K562 (cell line): ENCODE measurements at regions not wholly inside any gene's neighbourhood (a gene's known extent, or its start where the extent isn't known, plus 50 kb on each side); places are given as distances from the start of the nearest gene placed in this dataset.

Experiments used
- ATAC-seq: fragments of 200-7000 bp; cut with Tn5 transposase; 3 replicates; pipeline ENCODE4 v1.9.1; 2020; ENCODE audit warnings: moderate library complexity
- BruUV-seq: library from RNA; stranded (reverse); fragments of 400-500 nt; replicated peaks from 2 replicates; lab custom pipeline; 2021; lab: Mats Ljungman, UMichigan
- CTCF ChIA-PET: fragments of 300-600 bp; formaldehyde crosslinking; extraction: SDS; loops from one replicate; lab custom pipeline; 2021; ENCODE audit warnings: low intra/inter-chr PET ratio; lab: Yijun Ruan, JAX
- POLR2A ChIA-PET: fragments of 300-600, 350-650 bp; sonication (Branson Sonifier 250); formaldehyde crosslinking; extraction: SDS; loops from one replicate; lab custom pipeline; 2021; ENCODE audit warnings: antibody characterized with exemption, inconsistent platforms; lab: Yijun Ruan, JAX
- DNase-seq, 4 experiments: peaks; one replicate each; pipeline versions ENCODE4 v3.0.0 to v3.0.0-alpha.2; 2011 to 2018; ENCODE audit warnings: low spot score in 3 of 4, mixed read lengths in 3 of 4; ENCODE audit errors: extremely low read depth in 1 of 4
- FAIRE-seq: peaks from 2 replicates; lab custom pipeline; 2011; peaks lifted over from hg19 to GRCh38; lab: Jason Lieb, UNC
- H2AFZ ChIP-seq: 2 replicates; pipeline ENCODE4 v1.6.0; 2011; ENCODE audit warnings: low read depth, low read length, control low read depth, inconsistent platforms
- H3K27ac ChIP-seq: fragments of 200-600 bp; 3 replicates; pipeline ENCODE4 v1.8.0; 2011; ENCODE audit warnings: low read depth, mild to moderate bottlenecking, control low read depth, inconsistent platforms, low read length, moderate library complexity, mixed read lengths; ENCODE audit errors: extremely low read depth
- H3K27me3 ChIP-seq, 2 experiments: fragments of 300-600 bp in 1 of 2; 2 replicates in 1 of 2; 3 replicates in 1 of 2; pipeline versions ENCODE4 v1.6.0 to v1.8.0; 2011; ENCODE audit warnings: inconsistent platforms in 2 of 2, low read length in 2 of 2, mild to moderate bottlenecking in 1 of 2, mixed read lengths in 1 of 2, moderate library complexity in 1 of 2; ENCODE audit not compliant: control insufficient read depth in 2 of 2, insufficient read depth in 2 of 2
- H3K36me3 ChIP-seq: fragments of 300-600 bp; 3 replicates; pipeline ENCODE4 v1.8.0; 2011; ENCODE audit warnings: mild to moderate bottlenecking, low read length, inconsistent platforms; ENCODE audit not compliant: control insufficient read depth, insufficient read depth
- H3K4me1 ChIP-seq, 2 experiments: fragments of 200-600 bp in 1 of 2; replicated peaks in 1 of 2; 2 replicates in 1 of 2; 3 replicates in 1 of 2; pipeline versions ENCODE4 v1.5.1 to v1.8.0; 2011; ENCODE audit warnings: inconsistent platforms in 2 of 2, low read length in 2 of 2, mild to moderate bottlenecking in 1 of 2, mixed read lengths in 1 of 2, moderate library complexity in 1 of 2; ENCODE audit not compliant: control insufficient read depth in 2 of 2, insufficient read depth in 2 of 2
- H3K4me2 ChIP-seq: 2 replicates; pipeline ENCODE4 v1.6.1; 2011; ENCODE audit warnings: low read length, control low read depth, inconsistent platforms, mixed read lengths; ENCODE audit not compliant: insufficient read depth
- H3K4me3 ChIP-seq: fragments of 200-600 bp; sonication (generic), shearing (Covaris generic); 2 replicates; pipeline ENCODE4 v1.5.1; 2016; ENCODE audit warnings: control low read depth, inconsistent platforms
- H3K79me2 ChIP-seq: fragments of 200-600 bp; 3 replicates; pipeline ENCODE4 v1.8.0; 2011; ENCODE audit warnings: low read length, inconsistent platforms; ENCODE audit not compliant: control insufficient read depth, insufficient read depth
- H3K9ac ChIP-seq, 2 experiments: 2 replicates each; pipeline versions ENCODE4 v1.6.0 to v1.6.1; 2011; ENCODE audit warnings: low read depth in 2 of 2, low read length in 2 of 2, control low read depth in 1 of 2, inconsistent platforms in 1 of 2, mild to moderate bottlenecking in 1 of 2, mixed read lengths in 1 of 2; ENCODE audit not compliant: insufficient read depth in 1 of 2
- H3K9me1 ChIP-seq: one replicate; pipeline ENCODE4 v1.6.0; 2011; ENCODE audit warnings: inconsistent platforms, mild to moderate bottlenecking, low read length, moderate library complexity; ENCODE audit not compliant: control insufficient read depth, insufficient read depth
- H3K9me3 ChIP-seq: replicated peaks from 2 replicates; pipeline ENCODE4 v1.5.1; 2011; ENCODE audit warnings: low read depth, low read length, inconsistent platforms; ENCODE audit not compliant: control insufficient read depth, insufficient read depth
- H4K20me1 ChIP-seq: replicated peaks from 2 replicates; pipeline ENCODE4 v1.6.1; 2011; ENCODE audit warnings: low read length, inconsistent platforms, mixed read lengths; ENCODE audit not compliant: control insufficient read depth, insufficient read depth
- CHD7 ChIP-seq: fragments of 200-600 bp; sonication (generic); IDR thresholded peaks from one replicate; pipeline ENCODE4 v1.6.1; 2012; ENCODE audit warnings: mild to moderate bottlenecking, low read depth, low read length, inconsistent platforms
- DIDO1 ChIP-seq: fragments of 450-650 bp; IDR thresholded peaks from 2 replicates; pipeline ENCODE4 v1.6.1; 2016; ENCODE audit warnings: low read depth, missing biosample characterization, missing genetic modification characterization
- ERF ChIP-seq: fragments of 450-650 bp; formaldehyde crosslinking; IDR thresholded peaks from 2 replicates; pipeline ENCODE4 v1.4.0; 2020; ENCODE audit warnings: mild to moderate bottlenecking, mixed read lengths
- HSF4 ChIP-seq: fragments of 250-450 bp; sonication (Bioruptor Pico); IDR thresholded peaks from 2 replicates; pipeline ENCODE4 v2.1.2; 2022; ENCODE audit warnings: mild to moderate bottlenecking, moderate library complexity, borderline replicate concordance
- MEIS2 ChIP-seq: fragments of 450-650 bp; IDR thresholded peaks from 2 replicates; pipeline ENCODE4 v1.6.1; 2014; ENCODE audit warnings: mild to moderate bottlenecking; ENCODE audit not compliant: partially characterized antibody
- MTA2 ChIP-seq: fragments of 450-650 bp; IDR thresholded peaks from 2 replicates; pipeline ENCODE4 v1.6.1; 2016; ENCODE audit warnings: low read depth
- SMARCA5 ChIP-seq: fragments of 450-650 bp; IDR thresholded peaks from 2 replicates; pipeline ENCODE4 v1.6.1; 2016
- TOE1 ChIP-seq, 2 experiments: fragments of 450-650 bp in 1 of 2; sonication (generic) in 1 of 2; formaldehyde crosslinking in 1 of 2; IDR thresholded peaks; 2 replicates each; pipeline versions ENCODE4 v1.7.1 to v1.8.0; 2016 to 2022; ENCODE audit warnings: borderline replicate concordance in 2 of 2, mild to moderate bottlenecking in 2 of 2, antibody characterized with exemption in 1 of 2, inconsistent platforms in 1 of 2, low read depth in 1 of 2, missing genetic modification reagents in 1 of 2, moderate library complexity in 1 of 2
- ZNF586 ChIP-seq: fragments of 450-650 bp; formaldehyde crosslinking; conservative IDR thresholded peaks from 2 replicates; pipeline ENCODE4 v1.4.0; 2020; ENCODE audit warnings: mild to moderate bottlenecking, moderate library complexity
- ZNF699 ChIP-seq: fragments of 250-450 bp; sonication (Bioruptor Pico); IDR thresholded peaks from 2 replicates; pipeline ENCODE4 v1.8.0; 2021; ENCODE audit warnings: mild to moderate bottlenecking, moderate library complexity; ENCODE audit not compliant: insufficient replicate concordance
- ZNF780A ChIP-seq: fragments of 250-450 bp; sonication (Bioruptor Pico); IDR thresholded peaks from 2 replicates; pipeline ENCODE4 v1.5.0; 2021; ENCODE audit warnings: mild to moderate bottlenecking
- WGBS: fragments of 100-300 bp; shearing (Covaris generic); methylation state at CpG from one replicate; pipeline ENCODE4 v1.1.6; 2016; ENCODE audit warnings: low coverage, mixed read lengths; ENCODE audit not compliant: insufficient coverage; ENCODE audit errors: missing lambda C conversion rate; 5-methylcytosine and 5-hydroxymethylcytosine counted together
- in situ Hi-C: fragments of 300-500 bp; cut with MboI; formaldehyde crosslinking; loops from 4 replicates; pipeline ENCODE4 v1.15.0; 2018; ENCODE audit warnings: inconsistent platforms, mixed read lengths
- intact Hi-C: fragments of 100-400 bp; cut with micrococcal nuclease; formaldehyde crosslinking; loops from 2 replicates; pipeline ENCODE4 v1.14.2; 2022

GRCh38 chr12:91926848-91927247, 218.8 kb downstream of the BTG1 start:
- Histone ChIP-seq H3K9me1 (no peaks in the 10 kb centered on the region), H3K9ac (no peak overlapping the region), H3K79me2 (no peaks in the 10 kb centered on the region), H3K4me3 (no peak overlapping the region), H4K20me1 (no peaks in the 10 kb centered on the region), H3K27me3 (no peaks in the 10 kb centered on the region), H2AFZ (no peak overlapping the region), H3K27ac (no peak overlapping the region), H3K36me3 (no peaks in the 10 kb centered on the region), H3K4me1 (peaks cover 0 to 4% of the 10 kb centered on the region in 2 experiments; a peak in 1 of 5 replicates), H3K9me3 (no peaks in the 10 kb centered on the region), H3K4me2 (no peak overlapping the region)
- in situ Hi-C loops = no loop called here
- DNase-seq = no peak
- intact Hi-C loops = no loop called here
- BruUV-seq = no TSS peak
- FAIRE-seq = no peak
- TF ChIP-seq SMARCA5 (no peak), CHD7 (no peak), MTA2 (no peak), ZNF780A (no peak), ERF (CRISPR knock-in tag) (no peak), HSF4 (CRISPR knock-in tag) (no peak), ZNF699 (CRISPR knock-in tag) (no peak), TOE1 (IDR thresholded peaks at IDR 0.05; ENCODE audit: borderline replicate concordance) (no peak), TOE1 (CRISPR knock-in tag; IDR thresholded peaks at IDR 0.05; ENCODE audit: borderline replicate concordance, low read depth) (no peak), DIDO1 (tag) (no peak), ZNF586 (no peak), MEIS2 (no peak)
- no peak for ATAC-seq
- WGBS = 5% methylated on average over 1 of the region's 1 CpG
- ChIA-PET POLR2A (interaction anchor here (0.5 to 2.2 kb wide), 2 partner anchors 11 to 654 kb away, joined by 3 to 9 read pairs; no protein-coding TSS in a partner anchor), CTCF (no interaction called here)
